ENCODE measurements at regions not wholly inside any gene's neighbourhood (a gene's known extent, or its start where the extent isn't known, plus 50 kb on each side); places are given as distances from the start of the nearest gene placed in this dataset.

GRCh38 chr2:191738003-191738402 lies 60.1 kb downstream of the NABP1 start:
- no peak overlapping the region for H3K27ac ChIP-seq
- DNase-seq (no peak), ATAC-seq (no peak)
- no peaks in the 10 kb centered on the region for H3K36me3 ChIP-seq
- intact Hi-C loops (cut with DNase I) = no loop called here
- no peaks in the 10 kb centered on the region for H3K27me3 ChIP-seq (ENCODE audit: low read depth)
- H3K4me1 ChIP-seq = no peaks in the 10 kb centered on the region
- H3K4me3 ChIP-seq = no peak overlapping the region
- H3K9me3 ChIP-seq = no peaks in the 10 kb centered on the region
- no peak for TF ChIP-seq CTCF (IDR thresholded peaks at IDR 0.05)

- no peak for DNase-seq
- no peaks in the 10 kb centered on the region for H3K9me3 ChIP-seq
- intact Hi-C loops (cut with DNase I) = no loop called here
- H3K4me3 ChIP-seq = no peak overlapping the region
- no peaks in the 10 kb centered on the region for H3K4me1 ChIP-seq
- ATAC-seq = no peak
- no peak for TF ChIP-seq CTCF (IDR thresholded peaks at IDR 0.05)
- H3K27ac ChIP-seq = no peak overlapping the region
- H3K36me3 ChIP-seq = no peaks in the 10 kb centered on the region
- no peaks in the 10 kb centered on the region for H3K27me3 ChIP-seq (ENCODE audit: low read depth)
Observed at GRCh38 chr2:191738667-191739066, 60.7 kb downstream of the NABP1 start.

- intact Hi-C loops (cut with DNase I) = no loop called here
- H3K4me3 ChIP-seq = no peak overlapping the region
- TF ChIP-seq CTCF (IDR thresholded peaks at IDR 0.05) = no peak
- ATAC-seq (no peak), DNase-seq (no peak)
- H3K4me1 ChIP-seq = no peaks in the 10 kb centered on the region
- H3K27me3 ChIP-seq (ENCODE audit: low read depth) = no peaks in the 10 kb centered on the region
- H3K36me3 ChIP-seq = no peaks in the 10 kb centered on the region
- no peak overlapping the region for H3K27ac ChIP-seq
- no peaks in the 10 kb centered on the region for H3K9me3 ChIP-seq
Observed at GRCh38 chr2:191739194-191739593, 61.3 kb downstream of the NABP1 start.

- Histone ChIP-seq H3K27me3 (ENCODE audit: low read depth) (no peaks in the 10 kb centered on the region), H3K27ac (no peak overlapping the region), H3K4me3 (no peak overlapping the region), H3K9me3 (no peaks in the 10 kb centered on the region), H3K4me1 (no peaks in the 10 kb centered on the region), H3K36me3 (no peaks in the 10 kb centered on the region)
- TF ChIP-seq CTCF (IDR thresholded peaks at IDR 0.05) = no peak
- intact Hi-C loops (cut with DNase I) = no loop called here
- ATAC-seq (peak in 1 of 2 donors; percentile 24), DNase-seq (no peak)
Observed at GRCh38 chr2:191740016-191740419, 62.1 kb downstream of the NABP1 start.

- Histone ChIP-seq H3K27ac (no peak overlapping the region), H3K4me1 (no peaks in the 10 kb centered on the region), H3K9me3 (no peaks in the 10 kb centered on the region), H3K4me3 (no peak overlapping the region), H3K27me3 (ENCODE audit: low read depth) (no peaks in the 10 kb centered on the region), H3K36me3 (no peaks in the 10 kb centered on the region)
- no peak for DNase-seq
- no peak for TF ChIP-seq CTCF (IDR thresholded peaks at IDR 0.05)
- intact Hi-C loops (cut with DNase I) = no loop called here
- no peak for ATAC-seq
Observed at GRCh38 chr2:191740759-191741158, 62.8 kb downstream of the NABP1 start.
